ENCODE measurements at regions not wholly inside any gene's neighbourhood (a gene's known extent, or its start where the extent isn't known, plus 50 kb on each side); places are given as distances from the start of the nearest gene placed in this dataset.

GRCh38 chr19:30092721-30093569, 150.9 kb downstream of the URI1 start:
- TF ChIP-seq, protein P1, sequence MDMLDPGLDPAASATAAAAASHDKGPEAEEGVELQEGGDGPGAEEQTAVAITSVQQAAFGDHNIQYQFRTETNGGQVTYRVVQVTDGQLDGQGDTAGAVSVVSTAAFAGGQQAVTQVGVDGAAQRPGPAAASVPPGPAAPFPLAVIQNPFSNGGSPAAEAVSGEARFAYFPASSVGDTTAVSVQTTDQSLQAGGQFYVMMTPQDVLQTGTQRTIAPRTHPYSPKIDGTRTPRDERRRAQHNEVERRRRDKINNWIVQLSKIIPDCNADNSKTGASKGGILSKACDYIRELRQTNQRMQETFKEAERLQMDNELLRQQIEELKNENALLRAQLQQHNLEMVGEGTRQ (IDR thresholded peaks at IDR 0.05): no peak
- TF ChIP-seq, protein P2, sequence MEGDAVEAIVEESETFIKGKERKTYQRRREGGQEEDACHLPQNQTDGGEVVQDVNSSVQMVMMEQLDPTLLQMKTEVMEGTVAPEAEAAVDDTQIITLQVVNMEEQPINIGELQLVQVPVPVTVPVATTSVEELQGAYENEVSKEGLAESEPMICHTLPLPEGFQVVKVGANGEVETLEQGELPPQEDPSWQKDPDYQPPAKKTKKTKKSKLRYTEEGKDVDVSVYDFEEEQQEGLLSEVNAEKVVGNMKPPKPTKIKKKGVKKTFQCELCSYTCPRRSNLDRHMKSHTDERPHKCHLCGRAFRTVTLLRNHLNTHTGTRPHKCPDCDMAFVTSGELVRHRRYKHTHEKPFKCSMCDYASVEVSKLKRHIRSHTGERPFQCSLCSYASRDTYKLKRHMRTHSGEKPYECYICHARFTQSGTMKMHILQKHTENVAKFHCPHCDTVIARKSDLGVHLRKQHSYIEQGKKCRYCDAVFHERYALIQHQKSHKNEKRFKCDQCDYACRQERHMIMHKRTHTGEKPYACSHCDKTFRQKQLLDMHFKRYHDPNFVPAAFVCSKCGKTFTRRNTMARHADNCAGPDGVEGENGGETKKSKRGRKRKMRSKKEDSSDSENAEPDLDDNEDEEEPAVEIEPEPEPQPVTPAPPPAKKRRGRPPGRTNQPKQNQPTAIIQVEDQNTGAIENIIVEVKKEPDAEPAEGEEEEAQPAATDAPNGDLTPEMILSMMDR (IDR thresholded peaks at IDR 0.05): no peak
- no peak for TF ChIP-seq RARB (CRISPR knock-in tag; IDR thresholded peaks at IDR 0.05)
- no peak for TF ChIP-seq ZSCAN20 (CRISPR knock-in tag; IDR thresholded peaks at IDR 0.05)
- TF ChIP-seq HMGXB4 (CRISPR knock-in tag; IDR thresholded peaks at IDR 0.05; ENCODE audit: borderline replicate concordance): no peak
- no peak for TF ChIP-seq POLR2A (IDR thresholded peaks at IDR 0.05; ENCODE audit: low read length)
- TF ChIP-seq RAD21 (conservative IDR thresholded peaks at IDR 0.05 in 1 of 2, IDR thresholded peaks at IDR 0.05 in 1 of 2): no peak
- TF ChIP-seq BHLHE40 (IDR thresholded peaks at IDR 0.05; ENCODE audit: low read depth, low read length): no peak
- TF ChIP-seq CEBPB (IDR thresholded peaks at IDR 0.05): no peak
- no peak for TF ChIP-seq CHD2 (IDR thresholded peaks at IDR 0.05; ENCODE audit: low read length, partially characterized antibody)
- TF ChIP-seq, protein P3, sequence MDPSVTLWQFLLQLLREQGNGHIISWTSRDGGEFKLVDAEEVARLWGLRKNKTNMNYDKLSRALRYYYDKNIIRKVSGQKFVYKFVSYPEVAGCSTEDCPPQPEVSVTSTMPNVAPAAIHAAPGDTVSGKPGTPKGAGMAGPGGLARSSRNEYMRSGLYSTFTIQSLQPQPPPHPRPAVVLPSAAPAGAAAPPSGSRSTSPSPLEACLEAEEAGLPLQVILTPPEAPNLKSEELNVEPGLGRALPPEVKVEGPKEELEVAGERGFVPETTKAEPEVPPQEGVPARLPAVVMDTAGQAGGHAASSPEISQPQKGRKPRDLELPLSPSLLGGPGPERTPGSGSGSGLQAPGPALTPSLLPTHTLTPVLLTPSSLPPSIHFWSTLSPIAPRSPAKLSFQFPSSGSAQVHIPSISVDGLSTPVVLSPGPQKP (IDR thresholded peaks at IDR 0.05; ENCODE audit: low read depth, low read length): no peak

All from A549 (cell line).